SK-N-MC (cell line): ENCODE measurements at regions not wholly inside any gene's neighbourhood (a gene's known extent, or its start where the extent isn't known, plus 50 kb on each side); places are given as distances from the start of the nearest gene placed in this dataset.

Experiments used
- EZH2 ChIP-seq: fragments of 200-600 bp; sonication (generic); IDR thresholded peaks from one replicate; pipeline ENCODE4 v1.6.1; 2017; ENCODE audit warnings: antibody characterized with exemption
- FOXP2 ChIP-seq: optimal IDR thresholded peaks from 2 replicates; pipeline ENCODE3; 2011; ENCODE audit warnings: mild to moderate bottlenecking, moderate library complexity; ENCODE audit not compliant: insufficient read depth; ENCODE audit errors: extremely low read length, control extremely low read depth
- POLR2AphosphoS5 ChIP-seq: IDR thresholded peaks from 2 replicates; pipeline ENCODE4 v1.6.1; 2012; ENCODE audit warnings: mild to moderate bottlenecking, low read depth, low read length, borderline replicate concordance

DNA sequence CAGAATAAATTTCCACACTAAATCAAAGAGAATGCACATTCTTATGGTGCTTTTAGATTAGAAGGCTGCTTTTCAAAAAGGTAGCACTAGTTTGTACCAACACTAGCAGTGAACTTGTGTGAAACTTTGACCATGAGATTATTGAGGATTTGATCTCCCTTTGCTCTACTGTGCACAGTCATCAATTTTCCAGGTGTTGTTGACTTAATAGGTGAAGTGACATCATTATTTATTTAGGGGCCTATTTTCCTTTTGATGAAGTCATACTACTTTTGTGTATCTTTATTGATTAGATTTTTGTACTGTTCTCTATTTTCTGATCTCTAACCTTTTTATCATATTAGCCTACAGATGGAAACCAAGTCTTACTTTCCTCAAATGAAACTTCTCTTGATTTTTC is 507.9 kb upstream of the LCORL start:
- no peak for TF ChIP-seq EZH2
- no peak for TF ChIP-seq POLR2AphosphoS5
- TF ChIP-seq FOXP2 = no peak
